Right cardiac atrium (tissue), 5 donors: ENCODE measurements at regions not wholly inside any gene's neighbourhood (a gene's known extent, or its start where the extent isn't known, plus 50 kb on each side); places are given as distances from the start of the nearest gene placed in this dataset.

Experiments used
- ATAC-seq, 2 donors: fragments of 200-7000 bp; cut with Tn5 transposase; one replicate each; pipeline versions ENCODE4 v1.8.0 to v1.9.1; 2020; ENCODE audit warnings: moderate library complexity in 2 of 2, mild to moderate bottlenecking in 1 of 2
- DNase-seq, 3 donors: peaks; one replicate each; pipeline ENCODE4 v3.0.0-alpha.2; 2020
- H3K27ac ChIP-seq: one replicate; pipeline ENCODE4 v1.5.1; 2013; ENCODE audit warnings: mild to moderate bottlenecking, low read length, control low read depth, moderate library complexity
- H3K27me3 ChIP-seq: one replicate; pipeline ENCODE4 v1.6.1; 2013; ENCODE audit not compliant: control insufficient read depth, insufficient read depth
- H3K4me1 ChIP-seq: one replicate; pipeline ENCODE4 v1.6.1; 2013; ENCODE audit warnings: low read length; ENCODE audit not compliant: control insufficient read depth, insufficient read depth
- H3K4me3 ChIP-seq: one replicate; pipeline ENCODE4 v1.5.1; 2013; ENCODE audit warnings: low read length, control low read depth
- H3K9me3 ChIP-seq: one replicate; pipeline ENCODE4 v1.6.1; 2013; ENCODE audit warnings: low read length; ENCODE audit not compliant: control insufficient read depth
- WGBS: extraction: QIAGEN DNeasy Blood & Tissue Kit; methylation state at CpG from one replicate; pipeline ENCODE4 v1.1.7; 2013; 5-methylcytosine and 5-hydroxymethylcytosine counted together
- intact Hi-C, 4 donors: fragments of 100-400 bp; cut with DNase I; formaldehyde crosslinking; loops; one replicate each; pipeline versions ENCODE4 v1.11.0 to v1.14.0; 2022 to 2023
- donor health status: healthy with polysubstance abuse.
- donor health status: DM: no; HTN: yes; CAD: no.
- donor health status: DM: no; HTN: no; CAD: no.
- donor health status: DM: no; HTN: yes; CAD: no; lungs with severe emphysema.
- donor health status: DM: yes; HTN: yes; CAD: no.

DNA sequence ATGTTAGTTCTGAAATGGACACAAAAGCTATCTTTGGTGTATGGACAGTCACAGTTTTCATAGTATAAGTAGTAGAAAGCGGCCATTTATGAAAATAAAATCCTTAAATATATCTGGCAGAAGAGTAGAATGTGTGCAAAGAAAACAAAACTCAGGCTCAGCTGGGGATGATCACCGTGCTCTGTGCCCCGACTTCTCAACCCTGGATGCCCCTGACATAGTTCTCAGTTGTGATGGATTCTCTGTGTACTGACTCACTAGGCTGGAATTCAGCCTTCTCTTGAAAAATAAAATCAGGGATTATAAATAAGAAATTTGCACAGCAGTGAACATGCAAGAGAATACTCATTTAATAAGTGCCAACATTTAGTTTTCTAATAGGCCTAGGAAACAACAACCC is 925.1 kb upstream of the NR2F2 start:
- H3K9me3 ChIP-seq, result no peaks in the 10 kb centered on the region
- no peak overlapping the region for H3K4me3 ChIP-seq
- no peak for DNase-seq
- 81% methylated on average over 3 of the region's 3 CpGs for WGBS
- ATAC-seq, result no peak
- intact Hi-C loops, result no loop called here
- H3K27ac ChIP-seq, result no peak overlapping the region
- no peaks in the 10 kb centered on the region for H3K27me3 ChIP-seq
- H3K4me1 ChIP-seq, result no peaks in the 10 kb centered on the region

DNA sequence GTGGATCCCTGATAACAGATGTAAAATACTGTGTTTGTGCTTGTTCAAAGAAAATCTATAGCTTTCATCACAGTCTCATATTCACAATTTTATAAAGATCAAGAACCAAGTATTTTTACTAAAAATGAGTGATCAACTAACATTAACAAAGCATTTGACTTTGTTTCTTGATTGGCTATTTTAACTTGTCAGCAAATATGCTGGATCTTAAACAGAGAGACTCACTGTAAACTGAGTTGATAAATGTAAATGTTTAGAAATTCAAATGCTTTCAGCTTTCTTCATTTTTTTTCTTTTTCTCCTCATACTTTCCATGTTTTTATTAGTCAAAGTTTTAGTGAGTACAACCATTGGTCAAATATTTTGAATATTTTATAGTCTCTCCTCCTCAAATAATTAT is 923.0 kb upstream of the NR2F2 start:
- ATAC-seq (no peak), DNase-seq (no peak)
- Histone ChIP-seq H3K27me3 (no peaks in the 10 kb centered on the region), H3K27ac (no peak overlapping the region), H3K9me3 (no peaks in the 10 kb centered on the region), H3K4me3 (no peak overlapping the region), H3K4me1 (peaks cover 2% of the 10 kb centered on the region)
- intact Hi-C loops, result no loop called here

DNA sequence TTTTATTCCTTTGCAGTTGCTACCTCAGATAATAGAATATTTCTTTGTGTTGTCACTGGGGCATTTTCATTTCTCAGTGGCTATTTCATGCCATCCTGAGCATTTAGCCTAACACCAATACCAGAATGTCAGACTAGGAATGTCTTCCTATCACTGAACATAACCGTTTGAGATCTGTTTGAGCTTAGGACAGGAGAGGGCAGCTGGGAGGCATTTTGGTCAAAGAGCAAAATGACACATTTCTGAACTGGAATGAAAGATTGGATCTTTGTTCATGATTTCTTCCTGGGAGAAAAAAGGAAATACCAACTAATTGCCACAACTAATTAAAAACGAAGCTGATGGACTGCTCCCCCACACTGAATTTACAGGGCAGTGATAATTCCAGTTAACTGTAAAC is 921.3 kb upstream of the NR2F2 start:
- H3K27ac ChIP-seq, result no peak overlapping the region
- no peaks in the 10 kb centered on the region for H3K27me3 ChIP-seq
- H3K9me3 ChIP-seq, result no peaks in the 10 kb centered on the region
- peaks cover 2% of the 10 kb centered on the region for H3K4me1 ChIP-seq
- H3K4me3 ChIP-seq, result no peak overlapping the region
- no peak for DNase-seq
- intact Hi-C loops, result no loop called here
- WGBS, result 21% methylated on average over 2 of the region's 2 CpGs
- ATAC-seq, result peak in 1 of 2 donors; percentile 40

DNA sequence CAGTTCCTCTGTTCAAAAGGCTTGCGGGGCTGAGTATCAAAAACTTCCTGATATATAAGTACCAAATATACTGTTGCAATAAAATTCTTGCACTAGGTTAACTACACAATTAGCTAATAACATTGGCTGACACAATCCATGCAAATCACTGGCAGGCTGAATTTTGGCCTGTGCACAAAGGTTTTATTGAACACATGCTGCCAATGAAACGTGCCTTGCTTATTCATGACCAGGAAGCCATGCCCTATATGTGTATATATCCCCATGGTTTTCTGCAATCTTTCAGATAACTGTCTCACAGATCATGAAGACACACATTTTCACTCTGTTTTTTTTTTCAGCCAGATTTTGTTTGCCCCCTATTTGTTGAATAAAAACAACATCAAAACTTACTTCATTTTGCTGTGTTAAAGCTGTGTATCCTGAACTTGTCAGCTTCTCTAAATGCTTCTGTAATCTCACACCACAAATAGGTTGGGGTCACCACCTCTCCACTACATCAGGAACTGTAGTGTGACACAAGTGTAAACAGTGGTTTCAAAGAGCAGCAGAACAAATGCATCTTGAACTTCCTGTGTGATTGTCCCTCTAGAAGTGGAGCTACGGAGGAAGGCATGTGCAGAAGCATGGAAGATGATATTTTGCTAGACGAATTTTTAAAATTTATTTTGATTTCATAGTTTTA is 920.7 kb upstream of the NR2F2 start:
- intact Hi-C loops, result no loop called here
- H3K4me1 ChIP-seq, result peaks cover 4% of the 10 kb centered on the region
- no peak overlapping the region for H3K4me3 ChIP-seq
- no peaks in the 10 kb centered on the region for H3K9me3 ChIP-seq
- DNase-seq, result no peak
- H3K27ac ChIP-seq, result no peak overlapping the region
- WGBS, result 50% methylated on average over 4 of the region's 4 CpGs
- no peaks in the 10 kb centered on the region for H3K27me3 ChIP-seq
- ATAC-seq, result no peak

DNA sequence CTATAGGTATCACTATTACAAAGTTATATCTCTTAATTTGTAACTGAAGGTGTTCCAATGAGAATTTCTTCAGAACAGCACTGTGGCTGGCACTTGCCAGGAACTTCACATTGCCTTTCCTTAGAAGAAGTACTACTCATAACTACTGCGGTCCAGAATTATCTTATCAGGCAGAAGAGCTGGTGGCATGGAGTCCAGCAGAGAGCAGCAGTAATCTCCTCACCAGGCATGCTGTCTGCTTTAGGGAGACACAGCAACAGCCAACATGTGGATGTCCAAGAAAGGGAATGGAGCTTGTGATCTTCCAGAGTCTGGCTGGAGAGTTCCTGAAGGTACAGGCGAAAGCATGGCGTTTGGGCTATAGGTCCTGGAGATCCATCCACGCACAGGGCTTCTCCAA is 919.7 kb upstream of the NR2F2 start:
- Histone ChIP-seq H3K27me3 (no peaks in the 10 kb centered on the region), H3K4me3 (no peak overlapping the region), H3K27ac (no peak overlapping the region), H3K9me3 (no peaks in the 10 kb centered on the region), H3K4me1 (peaks cover 4% of the 10 kb centered on the region)
- WGBS, result 88% methylated on average over 4 of the region's 4 CpGs
- DNase-seq (no peak), ATAC-seq (peak; percentile 28 to 63)
- intact Hi-C loops, result no loop called here

DNA sequence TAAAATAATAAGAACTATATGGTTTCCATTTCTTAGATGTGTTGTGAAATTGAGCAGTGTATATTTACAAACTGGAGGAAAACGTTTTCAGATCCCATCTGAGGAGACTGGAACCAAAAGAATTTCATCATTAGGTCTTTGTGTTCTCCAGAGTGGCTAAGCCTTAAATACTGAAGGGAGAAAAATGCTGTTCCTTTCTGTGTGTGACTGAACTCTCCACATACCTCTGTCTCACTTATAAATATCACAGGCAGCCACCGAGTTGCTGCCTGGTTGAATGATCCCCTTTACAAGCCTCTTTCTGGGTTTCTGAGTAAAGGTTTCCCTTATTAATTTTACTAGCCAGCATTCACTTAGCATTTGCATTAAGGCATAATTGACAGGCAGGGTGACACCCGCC is 913.9 kb upstream of the NR2F2 start:
- WGBS, result 56% methylated on average over 3 of the region's 3 CpGs
- no peak overlapping the region for H3K27ac ChIP-seq
- ATAC-seq, result no peak

DNA sequence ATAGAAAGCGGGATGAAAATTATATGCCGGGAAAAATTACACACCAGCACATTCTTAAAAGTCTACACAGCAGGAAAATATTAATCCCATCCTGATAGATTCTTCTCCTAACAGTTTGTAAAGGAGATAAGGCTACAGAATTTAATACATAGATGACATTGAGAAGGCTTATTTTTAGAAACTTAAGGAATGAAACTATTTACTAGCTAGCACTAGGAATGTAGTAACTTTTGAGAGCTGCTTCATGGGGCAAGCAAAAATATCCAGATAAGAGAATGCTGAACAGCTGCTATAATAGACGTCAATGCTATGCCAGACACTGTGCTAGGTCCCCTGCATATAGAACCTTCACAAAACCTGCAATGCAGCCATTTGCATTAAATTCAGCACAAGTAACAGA is 912.7 kb upstream of the NR2F2 start:
- ATAC-seq (no peak), DNase-seq (no peak)
- 67% methylated on average over 3 of the region's 3 CpGs for WGBS
- intact Hi-C loops, result no loop called here
- H3K4me1 ChIP-seq, result peaks cover 2% of the 10 kb centered on the region
- H3K9me3 ChIP-seq, result no peaks in the 10 kb centered on the region
- no peak overlapping the region for H3K27ac ChIP-seq
- no peak overlapping the region for H3K4me3 ChIP-seq
- no peaks in the 10 kb centered on the region for H3K27me3 ChIP-seq

More for the DNA sequence above, 913.9 kb upstream of the NR2F2 start:
- H3K4me3 ChIP-seq, result no peak overlapping the region
- intact Hi-C loops, result no loop called here
- no peaks in the 10 kb centered on the region for H3K27me3 ChIP-seq
- H3K4me1 ChIP-seq, result peaks cover 2% of the 10 kb centered on the region
- no peak for DNase-seq
- no peaks in the 10 kb centered on the region for H3K9me3 ChIP-seq

DNA sequence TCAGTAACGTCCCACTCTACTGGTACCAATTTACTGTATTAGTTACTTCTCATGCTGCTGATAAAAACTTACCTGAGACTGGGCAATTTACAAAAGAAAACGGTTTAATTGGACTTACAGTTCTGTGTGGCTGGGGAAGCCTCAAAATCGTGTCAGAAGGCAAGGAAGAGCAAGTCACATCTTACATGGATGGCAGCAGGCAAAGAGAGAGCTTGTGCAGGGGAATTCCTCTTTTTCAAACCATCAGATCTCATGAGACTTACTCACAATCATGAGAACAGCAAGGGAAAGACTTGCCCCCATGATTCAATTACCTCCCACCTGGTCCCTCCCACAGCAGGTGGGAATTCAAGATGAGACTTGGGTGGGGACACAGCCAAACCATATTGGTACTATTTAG is 908.2 kb upstream of the NR2F2 start:
- H3K27me3 ChIP-seq, result no peaks in the 10 kb centered on the region
- no peaks in the 10 kb centered on the region for H3K9me3 ChIP-seq
- H3K27ac ChIP-seq, result no peak overlapping the region
- DNase-seq, result no peak
- intact Hi-C loops, result no loop called here
- no peaks in the 10 kb centered on the region for H3K4me1 ChIP-seq
- H3K4me3 ChIP-seq, result no peak overlapping the region
- 91% methylated on average over 3 of the region's 3 CpGs for WGBS
- no peak for ATAC-seq

DNA sequence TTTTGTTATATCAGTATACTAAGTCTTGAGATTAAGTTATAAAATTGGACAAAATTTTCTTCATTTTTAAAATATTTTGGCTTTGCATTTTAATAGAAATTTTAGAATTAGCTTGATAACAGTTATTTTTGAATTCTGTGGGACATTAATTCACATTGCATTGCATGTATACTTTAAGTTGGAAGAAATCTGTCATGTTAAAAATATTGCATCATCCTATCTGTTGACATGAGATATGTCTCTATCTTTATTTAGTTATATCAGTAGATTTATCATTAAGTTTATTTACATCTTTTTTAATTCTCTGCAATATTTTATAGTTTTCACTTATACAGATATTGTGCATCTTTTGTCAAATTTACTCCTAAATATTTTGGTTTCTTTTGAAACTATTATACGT is 904.6 kb upstream of the NR2F2 start:
- over 99% methylated on average over 1 of the region's 1 CpG for WGBS
- ATAC-seq (no peak), DNase-seq (no peak)
- Histone ChIP-seq H3K4me1 (no peaks in the 10 kb centered on the region), H3K9me3 (no peaks in the 10 kb centered on the region), H3K27ac (no peak overlapping the region), H3K27me3 (no peaks in the 10 kb centered on the region), H3K4me3 (no peak overlapping the region)
- intact Hi-C loops, result no loop called here

DNA sequence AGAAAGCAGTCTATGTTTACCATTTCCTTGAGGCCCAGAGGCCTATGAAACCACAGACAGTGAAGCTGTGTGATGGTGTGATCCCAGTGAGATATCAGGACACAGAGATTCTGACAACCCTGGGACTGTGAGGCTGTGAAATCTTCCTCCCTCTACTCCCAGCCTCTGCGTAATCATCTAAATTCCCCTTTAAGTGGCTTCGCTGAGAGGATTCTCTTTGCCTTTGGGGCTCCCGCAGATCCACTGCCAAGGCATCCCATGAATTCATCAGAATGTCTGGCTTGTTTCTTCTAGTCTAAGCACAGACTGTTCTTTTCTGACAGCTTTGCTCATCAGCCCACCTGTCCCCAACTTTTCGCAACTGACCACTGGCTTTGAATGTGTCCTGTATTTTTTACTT is 901.2 kb upstream of the NR2F2 start:
- Histone ChIP-seq H3K27ac (no peak overlapping the region), H3K9me3 (no peaks in the 10 kb centered on the region), H3K27me3 (no peaks in the 10 kb centered on the region), H3K4me1 (no peaks in the 10 kb centered on the region), H3K4me3 (no peak overlapping the region)
- intact Hi-C loops, result no loop called here
- DNase-seq, result peak in 1 of 3 donors; percentile 34
- ATAC-seq, result no peak
- WGBS, result 65% methylated on average over 4 of the region's 4 CpGs

DNA sequence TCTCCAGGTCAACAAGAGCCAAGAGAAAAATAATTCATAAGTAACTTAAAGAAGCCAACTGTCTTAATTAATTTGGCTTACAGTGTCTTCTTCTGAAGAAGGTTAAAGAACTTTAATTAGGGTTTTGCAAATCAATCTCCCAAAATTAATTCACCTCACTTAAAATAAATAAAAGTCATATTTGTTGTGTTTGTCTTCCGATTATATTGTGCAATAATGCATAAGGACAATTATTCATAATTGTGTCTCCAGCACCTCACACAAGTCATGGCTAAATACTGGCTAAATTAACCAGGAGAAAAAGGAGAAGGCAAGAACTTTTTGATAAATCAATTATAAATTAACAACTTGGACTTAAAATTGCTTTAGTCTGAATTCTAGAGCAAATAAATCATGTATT is 899.0 kb upstream of the NR2F2 start:
- Histone ChIP-seq H3K4me1 (no peaks in the 10 kb centered on the region), H3K27me3 (no peaks in the 10 kb centered on the region), H3K9me3 (no peaks in the 10 kb centered on the region), H3K4me3 (no peak overlapping the region), H3K27ac (no peak overlapping the region)
- intact Hi-C loops, result no loop called here
- no peak for ATAC-seq
- WGBS, result 91% methylated on average over 1 of the region's 1 CpG
- DNase-seq, result no peak

DNA sequence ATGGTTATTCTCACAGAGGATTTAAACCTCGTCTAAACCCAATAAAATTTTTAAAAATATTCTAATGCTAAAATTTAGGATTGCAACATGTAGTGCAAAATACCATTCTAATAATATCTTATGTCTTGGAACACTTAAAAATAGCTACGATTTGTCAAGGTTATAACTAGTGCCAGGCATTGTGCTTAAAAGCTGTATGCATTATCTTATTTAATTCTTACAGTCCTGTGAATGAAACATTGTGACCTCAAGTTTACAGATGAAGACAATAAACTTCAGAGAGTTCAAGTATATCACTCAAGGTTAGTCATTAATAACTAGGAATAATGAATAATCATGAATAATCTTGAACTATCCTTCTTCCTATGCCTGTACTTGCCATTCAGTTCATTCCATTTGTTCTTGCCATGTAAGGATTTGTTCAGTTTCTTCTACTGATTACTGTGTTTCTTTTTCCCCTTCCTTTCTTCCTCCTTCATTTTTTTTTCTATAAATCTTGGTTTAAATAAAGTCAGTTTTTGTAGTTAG is 897.6 kb upstream of the NR2F2 start:
- ATAC-seq (no peak), DNase-seq (no peak)
- no peak overlapping the region for H3K4me3 ChIP-seq
- WGBS, result 43% methylated on average over 2 of the region's 2 CpGs
- intact Hi-C loops, result no loop called here
- no peak overlapping the region for H3K27ac ChIP-seq
- H3K27me3 ChIP-seq, result no peaks in the 10 kb centered on the region
- H3K4me1 ChIP-seq, result no peaks in the 10 kb centered on the region
- no peaks in the 10 kb centered on the region for H3K9me3 ChIP-seq
